ENCODE measurements at regions not wholly inside any gene's neighbourhood (a gene's known extent, or its start where the extent isn't known, plus 50 kb on each side); places are given as distances from the start of the nearest gene placed in this dataset.
A peak's percentile ranks its signal among the peaks of the same experiment; 100 is the strongest.

- no peak for DNase-seq
Measured at GRCh38 chr6:109920911-109921310, 57.2 kb upstream of the GPR6 start.

- no peak for DNase-seq
Measured at GRCh38 chr6:109922851-109923250, 55.3 kb upstream of the GPR6 start.

- peak; percentile 2 for DNase-seq
Measured at GRCh38 chr6:109925075-109925474, 53.0 kb upstream of the GPR6 start.

GRCh38 chr6:109927052-109927451, 51.1 kb upstream of the GPR6 start:
- DNase-seq, result no peak
